ENCODE measurements at regions not wholly inside any gene's neighbourhood (a gene's known extent, or its start where the extent isn't known, plus 50 kb on each side); places are given as distances from the start of the nearest gene placed in this dataset.

- H3K4me1 ChIP-seq, result no peaks in the 10 kb centered on the region
- no peaks in the 10 kb centered on the region for H3K36me3 ChIP-seq
- no peaks in the 10 kb centered on the region for H3K9me3 ChIP-seq
- no peak overlapping the region for H3K4me3 ChIP-seq
- H3K27me3 ChIP-seq, result no peaks in the 10 kb centered on the region
- intact Hi-C loops (cut with DNase I; ENCODE audit: low total_unique reads) (no loop called here), in situ Hi-C loops (cut with MboI; ENCODE audit: low sequenced_read_pairs in 4 of 4) (no loop called here)
- TF ChIP-seq POLR2A (IDR thresholded peaks at IDR 0.05) (no peak), CTCF (IDR thresholded peaks at IDR 0.05 in 4 of 5, conservative IDR thresholded peaks at IDR 0.05 in 1 of 5) (no peak)
- no peak for ATAC-seq
- H3K27ac ChIP-seq, result no peak overlapping the region
- DNase-seq, result no peak
Measured at GRCh38 chr11:82234256-82234655, 499.4 kb downstream of the FAM181B start.

- no peaks in the 10 kb centered on the region for H3K4me1 ChIP-seq
- no peak for ATAC-seq
- in situ Hi-C loops (cut with MboI; ENCODE audit: low sequenced_read_pairs in 4 of 4), result no loop called here
- no peaks in the 10 kb centered on the region for H3K9me3 ChIP-seq
- TF ChIP-seq CTCF (IDR thresholded peaks at IDR 0.05 in 4 of 5, conservative IDR thresholded peaks at IDR 0.05 in 1 of 5) (no peak), POLR2A (IDR thresholded peaks at IDR 0.05) (no peak)
- no peak overlapping the region for H3K4me3 ChIP-seq
- no peaks in the 10 kb centered on the region for H3K27me3 ChIP-seq
- H3K36me3 ChIP-seq, result no peaks in the 10 kb centered on the region
- H3K27ac ChIP-seq, result no peak overlapping the region
- no peak for DNase-seq
- intact Hi-C loops (cut with DNase I; ENCODE audit: low total_unique reads), result no loop called here
Measured at GRCh38 chr11:82233201-82233600, 500.5 kb downstream of the FAM181B start.

- no peaks in the 10 kb centered on the region for H3K9me3 ChIP-seq
- H3K4me1 ChIP-seq, result no peaks in the 10 kb centered on the region
- in situ Hi-C loops (cut with MboI; ENCODE audit: low sequenced_read_pairs in 4 of 4), result no loop called here
- intact Hi-C loops (cut with DNase I; ENCODE audit: low total_unique reads), result no loop called here
- DNase-seq (no peak), ATAC-seq (no peak)
- no peaks in the 10 kb centered on the region for H3K27me3 ChIP-seq
- no peak overlapping the region for H3K4me3 ChIP-seq
- TF ChIP-seq CTCF (IDR thresholded peaks at IDR 0.05 in 4 of 5, conservative IDR thresholded peaks at IDR 0.05 in 1 of 5) (no peak), POLR2A (IDR thresholded peaks at IDR 0.05) (no peak)
- H3K36me3 ChIP-seq, result no peaks in the 10 kb centered on the region
- H3K27ac ChIP-seq, result no peak overlapping the region
Measured at GRCh38 chr11:82229341-82229740, 504.3 kb downstream of the FAM181B start.

GRCh38 chr11:82225930-82226329 lies 507.7 kb downstream of the FAM181B start:
- Histone ChIP-seq H3K4me3 (no peak overlapping the region), H3K4me1 (no peaks in the 10 kb centered on the region), H3K27me3 (no peaks in the 10 kb centered on the region), H3K9me3 (no peaks in the 10 kb centered on the region), H3K27ac (no peak overlapping the region), H3K36me3 (no peaks in the 10 kb centered on the region)
- in situ Hi-C loops (cut with MboI; ENCODE audit: low sequenced_read_pairs in 4 of 4) (no loop called here), intact Hi-C loops (cut with DNase I; ENCODE audit: low total_unique reads) (no loop called here)
- TF ChIP-seq CTCF (IDR thresholded peaks at IDR 0.05 in 4 of 5, conservative IDR thresholded peaks at IDR 0.05 in 1 of 5), result no peak
- no peak for TF ChIP-seq POLR2A (IDR thresholded peaks at IDR 0.05)
- DNase-seq (no peak), ATAC-seq (no peak)

- ATAC-seq (no peak), DNase-seq (no peak)
- no peak for TF ChIP-seq CTCF (IDR thresholded peaks at IDR 0.05 in 4 of 5, conservative IDR thresholded peaks at IDR 0.05 in 1 of 5)
- no peak for TF ChIP-seq POLR2A (IDR thresholded peaks at IDR 0.05)
- in situ Hi-C loops (cut with MboI; ENCODE audit: low sequenced_read_pairs in 4 of 4) (no loop called here), intact Hi-C loops (cut with DNase I; ENCODE audit: low total_unique reads) (no loop called here)
- H3K4me3 ChIP-seq, result no peak overlapping the region
- H3K27ac ChIP-seq, result no peak overlapping the region
- no peaks in the 10 kb centered on the region for H3K27me3 ChIP-seq
- no peaks in the 10 kb centered on the region for H3K4me1 ChIP-seq
- no peaks in the 10 kb centered on the region for H3K9me3 ChIP-seq
- no peaks in the 10 kb centered on the region for H3K36me3 ChIP-seq
Measured at GRCh38 chr11:82225502-82225901, 508.2 kb downstream of the FAM181B start.

Data from gastrocnemius medialis (tissue), 4 donors.